ENCODE measurements at regions not wholly inside any gene's neighbourhood (a gene's known extent, or its start where the extent isn't known, plus 50 kb on each side); places are given as distances from the start of the nearest gene placed in this dataset.
"Not testable (repeated sequence)": the region's sequence is repeated elsewhere in the genome, so short reads cannot be mapped to it uniquely, and the experiment has no call there.

DNA sequence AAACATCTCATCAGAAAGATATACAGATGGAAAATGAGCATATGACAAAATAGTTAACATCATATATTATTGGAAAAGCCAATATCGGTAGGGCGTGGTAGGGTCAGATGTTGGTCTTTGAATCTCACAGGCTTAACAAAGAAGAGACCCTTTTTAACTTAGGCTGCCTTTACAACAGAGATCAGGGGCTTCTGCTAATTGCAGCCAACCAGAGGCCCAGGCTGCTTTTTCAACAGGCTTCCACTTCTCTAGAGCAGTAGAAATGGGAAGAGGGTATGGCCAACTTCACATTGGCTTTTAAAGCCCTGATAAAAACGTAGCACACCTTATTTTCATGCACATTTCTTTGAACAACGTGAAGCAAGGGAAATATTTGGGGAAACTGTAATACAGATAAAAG lies 764.3 kb upstream of the CTNND2 start (continued):
- TF ChIP-seq ZNF462 (CRISPR knock-in tag; IDR thresholded peaks at IDR 0.05): no peak

DNA sequence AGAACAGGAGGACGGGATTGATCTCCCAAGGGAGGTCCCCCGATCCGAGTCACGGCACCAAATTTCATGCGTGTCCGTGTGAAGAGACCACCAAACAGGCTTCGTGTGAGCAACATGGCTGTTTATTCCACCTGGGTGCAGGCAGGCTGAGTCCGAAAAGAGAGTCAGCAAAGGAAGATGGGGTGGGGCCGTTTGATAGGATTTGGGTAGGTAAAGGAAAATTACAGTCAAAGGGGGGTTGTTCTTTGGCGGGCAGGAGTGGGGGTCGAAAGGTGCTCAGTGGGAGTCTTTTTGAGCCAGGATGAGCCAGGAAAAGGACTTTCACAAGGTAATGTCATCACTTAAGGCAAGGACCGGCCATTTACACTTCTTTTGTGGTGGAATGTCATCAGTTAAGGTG lies 763.6 kb upstream of the CTNND2 start:
- DNase-seq (ENCODE audit: low spot score): peak; percentile 72
- H2AFZ ChIP-seq; H4K20me1 ChIP-seq (replicated peaks; ENCODE audit: insufficient read depth); H3K9me2 ChIP-seq (ENCODE audit: insufficient read depth); H3K27me3 ChIP-seq (ENCODE audit: insufficient read depth); H3F3A ChIP-seq (replicated peaks; ENCODE audit: low read depth); ATAC-seq: not testable (repeated sequence)
- H3K27ac ChIP-seq (ENCODE audit: low read depth): peak overlapping the region; percentile 93
- H3K36me3 ChIP-seq (ENCODE audit: insufficient read depth): peaks cover 30% of the 10 kb centered on the region
- H3K4me2 ChIP-seq: peak overlapping the region; percentile 88
- Mint-ChIP-seq H3K27me3 (ENCODE audit: insufficient read depth, low read depth, poor library complexity) (peaks cover 30% of the 10 kb centered on the region), H3K27ac (peak overlapping the region; percentile 99), H3K9me3 (peaks cover 20% of the 10 kb centered on the region), H3K36me3 (ENCODE audit: low read depth) (peaks cover 53% of the 10 kb centered on the region), H3K4me3 (peak overlapping the region; percentile 97), H3K4me1 (peaks cover 58% of the 10 kb centered on the region)
- peak overlapping the region; percentile 88 for H3K4me3 ChIP-seq
- peaks cover 82% of the 10 kb centered on the region for H3K79me2 ChIP-seq (replicated peaks; ENCODE audit: insufficient read depth)
- peaks cover 51% of the 10 kb centered on the region for H3K4me1 ChIP-seq (ENCODE audit: insufficient read depth)
- TF ChIP-seq CREB1 (CRISPR knock-in tag; IDR thresholded peaks at IDR 0.05; ENCODE audit: low read depth) (peak; percentile 9; the same call in 1 of the 2 replicates), NANOG (IDR thresholded peaks at IDR 0.05; ENCODE audit: borderline replicate concordance) (peak; percentile 91), ETS1 (IDR thresholded peaks at IDR 0.05) (peak; percentile 25; the same call in 1 of the 2 replicates), POLR2AphosphoS5 (IDR thresholded peaks at IDR 0.05; ENCODE audit: low read depth) (peak; percentile 85)

All from GM23338 (cell line).